GM23248 (cell line): ENCODE measurements at regions not wholly inside any gene's neighbourhood (a gene's known extent, or its start where the extent isn't known, plus 50 kb on each side); places are given as distances from the start of the nearest gene placed in this dataset.

Experiments
- EZH2 ChIP-seq: fragments of 200-600 bp; sonication (generic); IDR thresholded peaks from 2 replicates; pipeline ENCODE4 v1.6.1; 2018; ENCODE audit warnings: antibody characterized with exemption, mild to moderate bottlenecking; ENCODE audit not compliant: insufficient read depth, poor library complexity, severe bottlenecking
- EZH2phosphoT487 ChIP-seq: fragments of 200-600 bp; sonication (generic); IDR thresholded peaks from 2 replicates; pipeline ENCODE4 v1.6.1; 2018; ENCODE audit warnings: antibody characterized with exemption, moderate library complexity, mild to moderate bottlenecking, low read depth; ENCODE audit not compliant: insufficient read depth

GRCh38 chr4:96295143-96295741, 455.3 kb downstream of the PDHA2 start:
- TF ChIP-seq EZH2phosphoT487 = no peak
- TF ChIP-seq EZH2 = no peak
